Osteocyte (in vitro differentiated cells): ENCODE measurements at regions not wholly inside any gene's neighbourhood (a gene's known extent, or its start where the extent isn't known, plus 50 kb on each side); places are given as distances from the start of the nearest gene placed in this dataset.

ENCODE experiments used
- DNase-seq: peaks from one replicate; pipeline ENCODE4 v3.0.0; 2021; ENCODE audit warnings: mixed read lengths; ENCODE audit not compliant: unreplicated experiment; ENCODE audit errors: extremely low spot score
- H3K27ac Mint-ChIP-seq: one replicate; pipeline ENCODE4 v1.8.0; 2021; ENCODE audit warnings: mild to moderate bottlenecking, mixed read lengths; ENCODE audit not compliant: unreplicated experiment
- H3K27me3 Mint-ChIP-seq: one replicate; pipeline ENCODE4 v1.8.0; 2021; ENCODE audit warnings: mixed read lengths; ENCODE audit not compliant: unreplicated experiment
- H3K36me3 Mint-ChIP-seq: one replicate; pipeline ENCODE4 v1.8.0; 2021; ENCODE audit warnings: mixed read lengths; ENCODE audit not compliant: unreplicated experiment
- H3K4me1 Mint-ChIP-seq: one replicate; pipeline ENCODE4 v1.8.0; 2021; ENCODE audit warnings: mixed read lengths; ENCODE audit not compliant: unreplicated experiment
- H3K4me3 Mint-ChIP-seq: one replicate; pipeline ENCODE4 v1.8.0; 2021; ENCODE audit warnings: mild to moderate bottlenecking, moderate library complexity, mixed read lengths; ENCODE audit not compliant: unreplicated experiment
- H3K9me3 Mint-ChIP-seq: one replicate; pipeline ENCODE4 v1.8.0; 2021; ENCODE audit warnings: mixed read lengths; ENCODE audit not compliant: unreplicated experiment
- CTCF ChIP-seq: fragments of 200-600 bp; sonication (generic); IDR thresholded peaks from 2 replicates; pipeline ENCODE4 v1.5.0; 2021; ENCODE audit warnings: antibody characterized with exemption, mild to moderate bottlenecking, moderate library complexity

- Mint-ChIP-seq H3K36me3 (no peaks in the 10 kb centered on the region), H3K4me3 (no peak overlapping the region), H3K27me3 (no peaks in the 10 kb centered on the region), H3K4me1 (no peaks in the 10 kb centered on the region), H3K27ac (no peak overlapping the region), H3K9me3 (no peaks in the 10 kb centered on the region)
- TF ChIP-seq CTCF, result no peak
- no peak for DNase-seq
These were observed 358.9 kb downstream of the TNS1 start for GRCh38 chr2:217643789-217644301.

DNA sequence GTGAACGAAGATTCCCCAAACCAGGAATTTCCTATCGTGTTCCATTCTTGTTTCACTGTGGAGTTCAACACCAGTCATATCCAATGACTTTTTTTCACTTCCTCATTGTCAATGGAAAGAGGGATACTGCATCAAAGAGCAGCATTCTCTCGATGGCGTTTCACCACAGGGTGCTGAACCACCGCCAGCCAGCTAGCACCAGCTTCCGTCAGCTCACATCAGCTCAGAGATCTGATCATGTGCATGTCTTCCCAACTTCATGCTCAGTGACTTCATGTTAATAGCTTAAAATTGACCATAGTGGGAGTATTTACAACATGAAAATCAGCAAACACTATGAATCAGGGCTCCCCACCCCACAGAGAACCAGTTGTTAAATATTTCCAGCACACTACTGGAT is 359.9 kb downstream of the TNS1 start:
- Mint-ChIP-seq H3K4me3 (no peak overlapping the region), H3K27me3 (peaks cover under 1% of the 10 kb centered on the region), H3K9me3 (no peaks in the 10 kb centered on the region), H3K36me3 (no peaks in the 10 kb centered on the region), H3K4me1 (peaks cover 2% of the 10 kb centered on the region), H3K27ac (no peak overlapping the region)
- no peak for DNase-seq
- TF ChIP-seq CTCF, result no peak

- no peaks in the 10 kb centered on the region for H3K9me3 Mint-ChIP-seq
- H3K27ac Mint-ChIP-seq, result no peak overlapping the region
- TF ChIP-seq CTCF, result no peak
- DNase-seq, result no peak
- no peak overlapping the region for H3K4me3 Mint-ChIP-seq
- H3K4me1 Mint-ChIP-seq, result peaks cover 4% of the 10 kb centered on the region
- H3K27me3 Mint-ChIP-seq, result peaks cover 2% of the 10 kb centered on the region
- H3K36me3 Mint-ChIP-seq, result no peaks in the 10 kb centered on the region
These were observed 360.8 kb downstream of the TNS1 start for GRCh38 chr2:217641960-217642359.

- TF ChIP-seq CTCF, result no peak
- Mint-ChIP-seq H3K4me1 (peaks cover 15% of the 10 kb centered on the region), H3K36me3 (no peaks in the 10 kb centered on the region), H3K27me3 (peaks cover 2% of the 10 kb centered on the region), H3K9me3 (peaks cover under 1% of the 10 kb centered on the region), H3K27ac (no peak overlapping the region), H3K4me3 (no peak overlapping the region)
- no peak for DNase-seq
These were observed 363.3 kb downstream of the TNS1 start for GRCh38 chr2:217639481-217639880.

DNA sequence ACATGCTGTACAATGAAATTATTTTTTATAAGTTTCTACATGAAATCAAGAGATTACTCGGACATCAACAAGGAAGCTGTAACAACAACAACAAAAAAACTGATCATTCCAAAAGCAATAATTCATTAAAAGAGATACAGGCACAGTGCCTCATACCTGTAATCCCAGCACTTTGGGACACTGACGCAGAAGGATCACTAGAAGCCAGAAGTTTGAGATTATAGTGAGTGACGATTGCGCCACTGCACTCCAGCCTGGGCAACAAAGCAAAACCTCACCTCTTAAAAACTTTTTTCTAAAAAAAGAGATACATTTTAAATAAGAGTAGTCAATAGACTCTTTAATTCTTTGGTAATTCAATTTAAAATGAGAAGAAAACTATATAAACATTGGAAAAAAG is 364.3 kb downstream of the TNS1 start:
- Mint-ChIP-seq H3K27me3 (peaks cover 2% of the 10 kb centered on the region), H3K4me1 (peaks cover 19% of the 10 kb centered on the region), H3K36me3 (no peaks in the 10 kb centered on the region)

More for the DNA sequence above, 364.3 kb downstream of the TNS1 start:
- peaks cover 4% of the 10 kb centered on the region for H3K9me3 Mint-ChIP-seq
- DNase-seq, result no peak
- H3K4me3 Mint-ChIP-seq, result no peak overlapping the region
- TF ChIP-seq CTCF, result no peak
- H3K27ac Mint-ChIP-seq, result no peak overlapping the region
